ENCODE measurements at regions not wholly inside any gene's neighbourhood (a gene's known extent, or its start where the extent isn't known, plus 50 kb on each side); places are given as distances from the start of the nearest gene placed in this dataset.
A peak's percentile ranks its signal among the peaks of the same experiment; 100 is the strongest.

GRCh38 chr9:70478963-70479641 lies 64.6 kb upstream of the KLF9 start:
- no peak for DNase-seq

GRCh38 chr9:70477907-70478480 lies 63.5 kb upstream of the KLF9 start:
- DNase-seq = no peak

- peak; percentile 34 for DNase-seq
Observed at GRCh38 chr9:70477146-70477745, 62.8 kb upstream of the KLF9 start.

GRCh38 chr9:70475211-70475610 lies 60.8 kb upstream of the KLF9 start:
- no peak for DNase-seq

- no peak for DNase-seq
Observed at GRCh38 chr9:70474413-70474812, 60.0 kb upstream of the KLF9 start.

GRCh38 chr9:70472268-70473249 lies 58.1 kb upstream of the KLF9 start:
- no peak for DNase-seq

GRCh38 chr9:70470050-70471015 lies 55.9 kb upstream of the KLF9 start:
- no peak for DNase-seq

- no peak for DNase-seq
Observed at GRCh38 chr9:70468291-70468690, 53.8 kb upstream of the KLF9 start.

- DNase-seq = no peak
Observed at GRCh38 chr9:70466976-70467561, 52.6 kb upstream of the KLF9 start.

GRCh38 chr9:70465904-70466303 lies 51.4 kb upstream of the KLF9 start:
- no peak for DNase-seq

- DNase-seq = no peak
Observed at GRCh38 chr9:70465398-70465797, 50.9 kb upstream of the KLF9 start.
